ENCODE measurements at regions not wholly inside any gene's neighbourhood (a gene's known extent, or its start where the extent isn't known, plus 50 kb on each side); places are given as distances from the start of the nearest gene placed in this dataset.

DNA sequence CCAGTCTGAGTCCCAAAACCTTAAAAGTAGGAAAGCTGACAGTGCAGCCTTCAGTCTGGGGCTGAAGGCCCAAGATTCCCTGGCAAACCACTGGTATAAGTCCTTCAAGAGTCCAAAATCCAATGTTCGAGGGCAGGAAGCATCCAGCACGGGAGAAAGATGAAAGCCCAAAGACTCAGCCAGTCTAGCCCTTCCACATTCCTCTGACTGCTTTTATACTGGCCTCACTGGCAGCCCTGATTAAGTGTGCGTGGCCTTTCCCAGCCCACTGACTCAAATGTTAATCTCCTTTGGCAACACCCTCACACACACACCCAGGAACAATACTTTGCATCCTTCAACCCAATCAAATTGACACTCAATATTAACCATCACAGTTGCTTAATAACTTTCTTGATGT, 372.1 kb upstream of the CCDC196 start:
- TF ChIP-seq EP300 (IDR thresholded peaks at IDR 0.05), result no peak
- TF ChIP-seq, protein P1, sequence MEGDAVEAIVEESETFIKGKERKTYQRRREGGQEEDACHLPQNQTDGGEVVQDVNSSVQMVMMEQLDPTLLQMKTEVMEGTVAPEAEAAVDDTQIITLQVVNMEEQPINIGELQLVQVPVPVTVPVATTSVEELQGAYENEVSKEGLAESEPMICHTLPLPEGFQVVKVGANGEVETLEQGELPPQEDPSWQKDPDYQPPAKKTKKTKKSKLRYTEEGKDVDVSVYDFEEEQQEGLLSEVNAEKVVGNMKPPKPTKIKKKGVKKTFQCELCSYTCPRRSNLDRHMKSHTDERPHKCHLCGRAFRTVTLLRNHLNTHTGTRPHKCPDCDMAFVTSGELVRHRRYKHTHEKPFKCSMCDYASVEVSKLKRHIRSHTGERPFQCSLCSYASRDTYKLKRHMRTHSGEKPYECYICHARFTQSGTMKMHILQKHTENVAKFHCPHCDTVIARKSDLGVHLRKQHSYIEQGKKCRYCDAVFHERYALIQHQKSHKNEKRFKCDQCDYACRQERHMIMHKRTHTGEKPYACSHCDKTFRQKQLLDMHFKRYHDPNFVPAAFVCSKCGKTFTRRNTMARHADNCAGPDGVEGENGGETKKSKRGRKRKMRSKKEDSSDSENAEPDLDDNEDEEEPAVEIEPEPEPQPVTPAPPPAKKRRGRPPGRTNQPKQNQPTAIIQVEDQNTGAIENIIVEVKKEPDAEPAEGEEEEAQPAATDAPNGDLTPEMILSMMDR (IDR thresholded peaks at IDR 0.05), result no peak
